ENCODE measurements at regions not wholly inside any gene's neighbourhood (a gene's known extent, or its start where the extent isn't known, plus 50 kb on each side); places are given as distances from the start of the nearest gene placed in this dataset.
A peak's percentile ranks its signal among the peaks of the same experiment; 100 is the strongest.
"Not testable (repeated sequence)": the region's sequence is repeated elsewhere in the genome, so short reads cannot be mapped to it uniquely, and the experiment has no call there.

GRCh38 chr12:28996688-28997087 is 152.4 kb upstream of the FAR2 start:
- ATAC-seq (ENCODE audit: low read depth in 2 of 2) (no peak), DNase-seq (no peak)
- Histone ChIP-seq H3K36me3 (ENCODE audit: control insufficient read depth, insufficient read depth, low read length) (no peaks in the 10 kb centered on the region), H3K9me3 (ENCODE audit: control insufficient read depth in 2 of 2, low read length in 2 of 2) (no peaks in the 10 kb centered on the region), H3K4me1 (ENCODE audit: control insufficient read depth, insufficient read depth, low read length, poor library complexity, severe bottlenecking) (no peaks in the 10 kb centered on the region), H3K27me3 (ENCODE audit: control insufficient read depth, insufficient read depth, low read length) (peaks cover 4% of the 10 kb centered on the region), H3K27ac (ENCODE audit: insufficient read depth, low read length, poor library complexity, severe bottlenecking) (no peak overlapping the region), H3K4me3 (ENCODE audit: low read depth, low read length) (no peak overlapping the region)
- H3K4me1 Mint-ChIP-seq = no peaks in the 10 kb centered on the region
- no peak overlapping the region for H3K4me3 Mint-ChIP-seq
- H3K27me3 Mint-ChIP-seq = peaks cover 18% of the 10 kb centered on the region
- H3K36me3 Mint-ChIP-seq = no peaks in the 10 kb centered on the region
- no peak overlapping the region for H3K27ac Mint-ChIP-seq
- H3K9me3 Mint-ChIP-seq = peaks cover 0 to 4% (median 0%) of the 10 kb centered on the region in 7 donors

- ATAC-seq (ENCODE audit: low read depth in 2 of 2) = no peak
- Histone ChIP-seq H3K4me1 (ENCODE audit: control insufficient read depth, insufficient read depth, low read length, poor library complexity, severe bottlenecking) (no peaks in the 10 kb centered on the region), H3K27me3 (ENCODE audit: control insufficient read depth, insufficient read depth, low read length) (peaks cover 2% of the 10 kb centered on the region), H3K9me3 (ENCODE audit: control insufficient read depth in 2 of 2, low read length in 2 of 2) (no peaks in the 10 kb centered on the region), H3K36me3 (ENCODE audit: control insufficient read depth, insufficient read depth, low read length) (no peaks in the 10 kb centered on the region), H3K27ac (ENCODE audit: insufficient read depth, low read length, poor library complexity, severe bottlenecking) (no peak overlapping the region), H3K4me3 (ENCODE audit: low read depth, low read length) (no peak overlapping the region)
- Mint-ChIP-seq H3K27ac (no peak overlapping the region), H3K27me3 (peaks cover 5% of the 10 kb centered on the region), H3K36me3 (no peaks in the 10 kb centered on the region), H3K4me3 (no peak overlapping the region), H3K4me1 (no peaks in the 10 kb centered on the region), H3K9me3 (peaks cover 0 to 4% (median 0%) of the 10 kb centered on the region in 7 donors)
- peak in 1 of 3 donors; percentile 24 for DNase-seq
Measured at GRCh38 chr12:28998662-28999120, 150.4 kb upstream of the FAR2 start.

GRCh38 chr12:29004066-29004935 is 144.8 kb upstream of the FAR2 start:
- ATAC-seq (ENCODE audit: low read depth in 2 of 2) = no peak

GRCh38 chr12:29004936-29005304 is 144.2 kb upstream of the FAR2 start:
- Mint-ChIP-seq H3K4me1 (no peaks in the 10 kb centered on the region), H3K27me3 (peaks cover 17% of the 10 kb centered on the region), H3K36me3 (no peaks in the 10 kb centered on the region), H3K9me3 (peaks cover 0 to 5% (median 2%) of the 10 kb centered on the region in 7 donors), H3K27ac (no peak overlapping the region), H3K4me3 (no peak overlapping the region)
- no peaks in the 10 kb centered on the region for H3K9me3 ChIP-seq (ENCODE audit: control insufficient read depth in 2 of 2, low read length in 2 of 2)
- DNase-seq (no peak), ATAC-seq (ENCODE audit: low read depth in 2 of 2) (no peak)
- H3K4me3 ChIP-seq (ENCODE audit: low read depth, low read length) = no peak overlapping the region
- H3K27ac ChIP-seq (ENCODE audit: insufficient read depth, low read length, poor library complexity, severe bottlenecking) = no peak overlapping the region
- H3K36me3 ChIP-seq (ENCODE audit: control insufficient read depth, insufficient read depth, low read length) = no peaks in the 10 kb centered on the region
- peaks cover 4% of the 10 kb centered on the region for H3K27me3 ChIP-seq (ENCODE audit: control insufficient read depth, insufficient read depth, low read length)
- no peaks in the 10 kb centered on the region for H3K4me1 ChIP-seq (ENCODE audit: control insufficient read depth, insufficient read depth, low read length, poor library complexity, severe bottlenecking)

More at GRCh38 chr12:29004066-29004935, 144.8 kb upstream of the FAR2 start:
- H3K27ac Mint-ChIP-seq = no peak overlapping the region
- Histone ChIP-seq H3K4me3 (ENCODE audit: low read depth, low read length) (no peak overlapping the region), H3K27ac (ENCODE audit: insufficient read depth, low read length, poor library complexity, severe bottlenecking) (no peak overlapping the region), H3K9me3 (ENCODE audit: control insufficient read depth in 2 of 2, low read length in 2 of 2) (no peaks in the 10 kb centered on the region), H3K4me1 (ENCODE audit: control insufficient read depth, insufficient read depth, low read length, poor library complexity, severe bottlenecking) (no peaks in the 10 kb centered on the region), H3K36me3 (ENCODE audit: control insufficient read depth, insufficient read depth, low read length) (no peaks in the 10 kb centered on the region), H3K27me3 (ENCODE audit: control insufficient read depth, insufficient read depth, low read length) (peaks cover 4% of the 10 kb centered on the region)
- H3K4me3 Mint-ChIP-seq = no peak overlapping the region
- peaks cover 0 to 6% (median 2%) of the 10 kb centered on the region in 7 donors for H3K9me3 Mint-ChIP-seq
- no peaks in the 10 kb centered on the region for H3K36me3 Mint-ChIP-seq
- peaks cover 17% of the 10 kb centered on the region for H3K27me3 Mint-ChIP-seq
- no peak for DNase-seq
- H3K4me1 Mint-ChIP-seq = no peaks in the 10 kb centered on the region

- no peaks in the 10 kb centered on the region for H3K4me1 Mint-ChIP-seq
- no peaks in the 10 kb centered on the region for H3K36me3 ChIP-seq (ENCODE audit: control insufficient read depth, insufficient read depth, low read length)
- H3K4me3 Mint-ChIP-seq = no peak overlapping the region
- no peak for ATAC-seq (ENCODE audit: low read depth in 2 of 2)
- no peak overlapping the region for H3K27ac Mint-ChIP-seq
- no peak overlapping the region for H3K27ac ChIP-seq (ENCODE audit: insufficient read depth, low read length, poor library complexity, severe bottlenecking)
- peaks cover 0 to 2% (median 0%) of the 10 kb centered on the region in 7 donors for H3K9me3 Mint-ChIP-seq
- H3K27me3 ChIP-seq (ENCODE audit: control insufficient read depth, insufficient read depth, low read length) = peaks cover 3% of the 10 kb centered on the region
- no peaks in the 10 kb centered on the region for H3K9me3 ChIP-seq (ENCODE audit: control insufficient read depth in 2 of 2, low read length in 2 of 2)
- H3K4me3 ChIP-seq (ENCODE audit: low read depth, low read length) = no peak overlapping the region
- no peaks in the 10 kb centered on the region for H3K4me1 ChIP-seq (ENCODE audit: control insufficient read depth, insufficient read depth, low read length, poor library complexity, severe bottlenecking)
- DNase-seq = no peak
- H3K36me3 Mint-ChIP-seq = no peaks in the 10 kb centered on the region
- peaks cover 17% of the 10 kb centered on the region for H3K27me3 Mint-ChIP-seq
Measured at GRCh38 chr12:29008786-29009185, 140.3 kb upstream of the FAR2 start.

- Mint-ChIP-seq H3K9me3 (no peaks in the 10 kb centered on the region), H3K27me3 (peaks cover 13% of the 10 kb centered on the region), H3K27ac (no peak overlapping the region), H3K4me3 (no peak overlapping the region), H3K36me3 (no peaks in the 10 kb centered on the region), H3K4me1 (no peaks in the 10 kb centered on the region)
- ATAC-seq (ENCODE audit: low read depth in 2 of 2) (no peak), DNase-seq (no peak)
- H3K4me3 ChIP-seq (ENCODE audit: low read depth, low read length) = no peak overlapping the region
- H3K4me1 ChIP-seq (ENCODE audit: control insufficient read depth, insufficient read depth, low read length, poor library complexity, severe bottlenecking) = no peaks in the 10 kb centered on the region
- no peaks in the 10 kb centered on the region for H3K36me3 ChIP-seq (ENCODE audit: control insufficient read depth, insufficient read depth, low read length)
- H3K27me3 ChIP-seq (ENCODE audit: control insufficient read depth, insufficient read depth, low read length) = no peaks in the 10 kb centered on the region
- H3K27ac ChIP-seq (ENCODE audit: insufficient read depth, low read length, poor library complexity, severe bottlenecking) = no peak overlapping the region
- H3K9me3 ChIP-seq (ENCODE audit: control insufficient read depth in 2 of 2, low read length in 2 of 2) = no peaks in the 10 kb centered on the region
Measured at GRCh38 chr12:29012673-29013072, 136.4 kb upstream of the FAR2 start.

GRCh38 chr12:29017532-29017931 is 131.5 kb upstream of the FAR2 start:
- H3K27me3 ChIP-seq (ENCODE audit: control insufficient read depth, insufficient read depth, low read length); H3K4me3 Mint-ChIP-seq; H3K4me1 ChIP-seq (ENCODE audit: control insufficient read depth, insufficient read depth, low read length, poor library complexity, severe bottlenecking); H3K9me3 ChIP-seq (ENCODE audit: control insufficient read depth in 2 of 2, low read length in 2 of 2); H3K36me3 Mint-ChIP-seq; H3K4me1 Mint-ChIP-seq; H3K27ac Mint-ChIP-seq; DNase-seq; ATAC-seq (ENCODE audit: low read depth in 2 of 2); H3K9me3 Mint-ChIP-seq; H3K27ac ChIP-seq (ENCODE audit: insufficient read depth, low read length, poor library complexity, severe bottlenecking); H3K36me3 ChIP-seq (ENCODE audit: control insufficient read depth, insufficient read depth, low read length); H3K4me3 ChIP-seq (ENCODE audit: low read depth, low read length): not testable (repeated sequence)
- H3K27me3 Mint-ChIP-seq = peaks cover 19% of the 10 kb centered on the region

All from CD4-positive, CD25-positive, alpha-beta regulatory T cell (primary cell).